A549 (cell line): ENCODE measurements at regions not wholly inside any gene's neighbourhood (a gene's known extent, or its start where the extent isn't known, plus 50 kb on each side); places are given as distances from the start of the nearest gene placed in this dataset.
"Not testable (repeated sequence)": the region's sequence is repeated elsewhere in the genome, so short reads cannot be mapped to it uniquely, and the experiment has no call there.

Experiments used
- BHLHE40 ChIP-seq: IDR thresholded peaks from 2 replicates; pipeline ENCODE4 v1.6.1; 2012; ENCODE audit warnings: low read depth, low read length, inconsistent platforms
- CBX2 ChIP-seq: fragments of 200-600 bp; sonication (generic); IDR thresholded peaks from 2 replicates; pipeline ENCODE4 v1.6.1; 2016; ENCODE audit warnings: low read depth, mild to moderate bottlenecking, borderline replicate concordance
- CTCF ChIP-seq: fragments of >200 bp; sonication (Bioruptor Twin); formaldehyde crosslinking; IDR thresholded peaks from 3 replicates; pipeline ENCODE4 v1.5.1; 2016
- E2F6 ChIP-seq: IDR thresholded peaks from 2 replicates; pipeline ENCODE4 v1.6.1; 2012; ENCODE audit warnings: low read depth, borderline replicate concordance
- FOSL2 ChIP-seq, 2 experiments: fragments of 450-650 bp in 1 of 2; fragments of >200 bp in 1 of 2; sonication (Bioruptor Twin) in 1 of 2; formaldehyde crosslinking; IDR thresholded peaks; 2 replicates each; pipeline versions ENCODE4 v1.5.0 to v1.6.1; 2016 to 2020; ENCODE audit warnings: mild to moderate bottlenecking in 1 of 2, moderate library complexity in 1 of 2
- HMGXB4 ChIP-seq: fragments of 250-450 bp; sonication (Bioruptor Pico); IDR thresholded peaks from 2 replicates; pipeline ENCODE4 v1.5.0; 2021; ENCODE audit warnings: mild to moderate bottlenecking, moderate library complexity, borderline replicate concordance
- HOXB13 ChIP-seq: fragments of 250-450 bp; sonication (Bioruptor Pico); IDR thresholded peaks from 2 replicates; pipeline ENCODE4 v1.5.0; 2020; ENCODE audit warnings: low read depth, mild to moderate bottlenecking, moderate library complexity
- MYC ChIP-seq: IDR thresholded peaks from 2 replicates; pipeline ENCODE4 v1.6.1; 2012; ENCODE audit warnings: mild to moderate bottlenecking, inconsistent platforms, low read length, improper control_type of control experiment, borderline replicate concordance
- NR3C1 ChIP-seq: fragments of >200 bp; sonication (Bioruptor Twin); formaldehyde crosslinking; IDR thresholded peaks from 3 replicates; pipeline ENCODE4 v1.6.1; 2017
- RARB ChIP-seq: fragments of 250-450 bp; sonication (Bioruptor Pico); IDR thresholded peaks from 2 replicates; pipeline ENCODE4 v1.8.0; 2021; ENCODE audit warnings: mild to moderate bottlenecking, moderate library complexity
- ZC3H11A ChIP-seq: fragments of 450-650 bp; IDR thresholded peaks from 2 replicates; pipeline ENCODE4 v1.6.1; 2014; ENCODE audit warnings: antibody characterized with exemption, mild to moderate bottlenecking

- TF ChIP-seq E2F6; ZC3H11A; NR3C1; HOXB13 (CRISPR knock-in tag); FOSL2 (IDR thresholded peaks at IDR 0.05); FOSL2 (CRISPR knock-in tag; IDR thresholded peaks at IDR 0.05); CTCF; MYC; BHLHE40; CBX2; RARB (CRISPR knock-in tag); HMGXB4 (CRISPR knock-in tag): not testable (repeated sequence)
Measured at GRCh38 chr12:131247875-131248274, 294.2 kb downstream of the ADGRD1 start.
